OCI-LY3 (cell line): ENCODE measurements at regions not wholly inside any gene's neighbourhood (a gene's known extent, or its start where the extent isn't known, plus 50 kb on each side); places are given as distances from the start of the nearest gene placed in this dataset.
A peak's percentile ranks its signal among the peaks of the same experiment; 100 is the strongest.
"Not testable (repeated sequence)": the region's sequence is repeated elsewhere in the genome, so short reads cannot be mapped to it uniquely, and the experiment has no call there.

Source experiments
- H2AFZ ChIP-seq: fragments of 200-600, 300-600 bp; shearing (Covaris generic); 2 replicates; pipeline ENCODE4 v1.6.0; 2014; ENCODE audit warnings: antibody characterized with exemption, low read depth, low read length
- H3K27ac ChIP-seq: fragments of 200-600, 300-600 bp; sonication (generic); 2 replicates; pipeline ENCODE4 v1.5.1; 2014; ENCODE audit warnings: mild to moderate bottlenecking, low read length, moderate library complexity, mixed read lengths
- H3K27me3 ChIP-seq: fragments of 200-600, 300-600 bp; sonication (generic); 2 replicates; pipeline ENCODE4 v1.6.1; 2014; ENCODE audit warnings: low read depth, low read length, mixed read lengths
- H3K36me3 ChIP-seq: fragments of 200-600, 300-600 bp; sonication (generic); replicated peaks from 2 replicates; pipeline ENCODE3; 2014; ENCODE audit warnings: low read depth, low read length, mixed read lengths
- H3K4me1 ChIP-seq: fragments of 300-600, 200-600 bp; sonication (generic); 2 replicates; pipeline ENCODE4 v1.6.1; 2014; ENCODE audit warnings: low read length, mixed read lengths
- H3K4me2 ChIP-seq: fragments of 200-600, 300-600 bp; sonication (generic); 2 replicates; pipeline ENCODE4 v1.6.1; 2014; ENCODE audit warnings: low read length, mixed read lengths
- H3K4me3 ChIP-seq: fragments of 300-600, 200-600 bp; sonication (generic); 2 replicates; pipeline ENCODE4 v1.5.1; 2014; ENCODE audit warnings: antibody characterized with exemption, mild to moderate bottlenecking, low read length, moderate library complexity
- H3K79me2 ChIP-seq: fragments of 300-600, 200-600 bp; shearing (Covaris generic); 2 replicates; pipeline ENCODE4 v1.6.1; 2014; ENCODE audit warnings: mild to moderate bottlenecking, low read length, mixed read lengths
- H3K9ac ChIP-seq: fragments of 300-600, 200-600 bp; shearing (Covaris generic); 2 replicates; pipeline ENCODE4 v1.6.0; 2014; ENCODE audit warnings: mild to moderate bottlenecking, low read length, moderate library complexity
- H3K9me3 ChIP-seq: fragments of 200-600, 300-600 bp; shearing (Covaris generic); 2 replicates; pipeline ENCODE4 v1.6.1; 2014; ENCODE audit warnings: low read length, mixed read lengths; ENCODE audit not compliant: insufficient read depth
- H4K20me1 ChIP-seq: fragments of 200-600, 300-600 bp; sonication (generic); 2 replicates; pipeline ENCODE4 v1.6.1; 2016; ENCODE audit warnings: low read length, mixed read lengths; ENCODE audit not compliant: insufficient read depth
- EZH2phosphoT487 ChIP-seq: fragments of 200-600 bp; shearing (Covaris generic); IDR thresholded peaks from 2 replicates; pipeline ENCODE4 v1.6.1; 2018; ENCODE audit warnings: antibody characterized with exemption, mixed run types, low read depth
- TF ChIP-seq, protein P1 (sequence below): fragments of 200-600, 300-600 bp; sonication (generic); IDR thresholded peaks from 2 replicates; pipeline ENCODE4 v1.5.1; 2014; ENCODE audit warnings: antibody characterized with exemption, low read length, low read depth

DNA sequence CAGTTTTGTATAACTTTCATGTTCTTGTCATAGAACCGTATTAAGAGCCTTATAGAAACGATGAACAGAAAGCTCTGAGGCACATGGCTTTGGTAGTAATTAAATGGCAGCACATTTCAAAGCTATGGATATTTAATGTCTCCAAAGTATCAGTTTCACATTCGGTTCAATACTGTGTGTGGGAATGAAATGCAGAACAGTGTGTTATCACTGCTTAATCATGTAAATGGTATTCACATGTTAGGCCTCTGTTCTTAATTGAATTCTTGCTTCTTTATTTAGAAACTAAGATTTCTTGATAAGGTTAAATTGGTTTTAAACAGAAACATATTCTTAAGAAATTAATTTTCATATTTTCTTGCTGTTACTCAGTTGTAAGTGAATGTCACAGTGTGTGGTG is 701.0 kb upstream of the PITX2 start:
- no peak overlapping the region for H3K27ac ChIP-seq
- no peaks in the 10 kb centered on the region for H3K4me1 ChIP-seq
- no peaks in the 10 kb centered on the region for H3K27me3 ChIP-seq
- H4K20me1 ChIP-seq, result no peaks in the 10 kb centered on the region
- H3K79me2 ChIP-seq, result no peaks in the 10 kb centered on the region
- H2AFZ ChIP-seq, result no peak overlapping the region
- no peak overlapping the region for H3K4me3 ChIP-seq
- no peak overlapping the region for H3K9ac ChIP-seq
- no peak overlapping the region for H3K4me2 ChIP-seq
- no peaks in the 10 kb centered on the region for H3K36me3 ChIP-seq
- no peaks in the 10 kb centered on the region for H3K9me3 ChIP-seq
- TF ChIP-seq, protein P1, sequence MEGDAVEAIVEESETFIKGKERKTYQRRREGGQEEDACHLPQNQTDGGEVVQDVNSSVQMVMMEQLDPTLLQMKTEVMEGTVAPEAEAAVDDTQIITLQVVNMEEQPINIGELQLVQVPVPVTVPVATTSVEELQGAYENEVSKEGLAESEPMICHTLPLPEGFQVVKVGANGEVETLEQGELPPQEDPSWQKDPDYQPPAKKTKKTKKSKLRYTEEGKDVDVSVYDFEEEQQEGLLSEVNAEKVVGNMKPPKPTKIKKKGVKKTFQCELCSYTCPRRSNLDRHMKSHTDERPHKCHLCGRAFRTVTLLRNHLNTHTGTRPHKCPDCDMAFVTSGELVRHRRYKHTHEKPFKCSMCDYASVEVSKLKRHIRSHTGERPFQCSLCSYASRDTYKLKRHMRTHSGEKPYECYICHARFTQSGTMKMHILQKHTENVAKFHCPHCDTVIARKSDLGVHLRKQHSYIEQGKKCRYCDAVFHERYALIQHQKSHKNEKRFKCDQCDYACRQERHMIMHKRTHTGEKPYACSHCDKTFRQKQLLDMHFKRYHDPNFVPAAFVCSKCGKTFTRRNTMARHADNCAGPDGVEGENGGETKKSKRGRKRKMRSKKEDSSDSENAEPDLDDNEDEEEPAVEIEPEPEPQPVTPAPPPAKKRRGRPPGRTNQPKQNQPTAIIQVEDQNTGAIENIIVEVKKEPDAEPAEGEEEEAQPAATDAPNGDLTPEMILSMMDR, result no peak
- no peak for TF ChIP-seq EZH2phosphoT487

- no peak overlapping the region for H3K27ac ChIP-seq
- no peaks in the 10 kb centered on the region for H3K9me3 ChIP-seq
- TF ChIP-seq, protein P1, result no peak
- no peak for TF ChIP-seq EZH2phosphoT487
- H3K27me3 ChIP-seq, result no peaks in the 10 kb centered on the region
- no peak overlapping the region for H3K9ac ChIP-seq
- H3K4me3 ChIP-seq, result no peak overlapping the region
- no peak overlapping the region for H3K4me2 ChIP-seq
- H3K4me1 ChIP-seq, result peaks cover 11% of the 10 kb centered on the region
- H4K20me1 ChIP-seq, result no peaks in the 10 kb centered on the region
- no peaks in the 10 kb centered on the region for H3K79me2 ChIP-seq
- no peaks in the 10 kb centered on the region for H3K36me3 ChIP-seq
- H2AFZ ChIP-seq, result no peak overlapping the region
These were observed 703.6 kb upstream of the PITX2 start for GRCh38 chr4:111326450-111326849.

DNA sequence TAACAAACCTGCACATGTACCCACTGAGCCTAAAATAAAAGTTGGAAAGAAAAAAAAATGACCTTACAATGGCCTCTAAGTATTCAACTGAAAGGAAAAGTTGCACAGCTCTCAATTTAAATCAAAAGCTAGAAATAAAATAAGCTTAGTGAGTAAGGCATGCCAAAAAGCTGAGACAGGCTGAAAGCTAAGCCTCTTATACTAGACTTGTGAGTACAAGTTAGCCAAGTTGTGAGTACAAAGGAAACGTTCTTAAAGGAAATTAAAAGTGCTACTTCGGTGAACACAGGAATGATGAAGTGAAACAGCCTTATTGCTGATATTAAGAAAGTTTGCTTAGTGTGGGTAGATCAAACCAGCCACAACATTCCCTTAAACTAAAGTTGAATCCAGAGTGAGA is 707.9 kb upstream of the PITX2 start:
- no peak for TF ChIP-seq EZH2phosphoT487
- TF ChIP-seq, protein P1, result no peak
- Histone ChIP-seq H3K4me1 (peaks cover 11% of the 10 kb centered on the region), H3K27me3 (no peaks in the 10 kb centered on the region), H3K27ac (no peak overlapping the region), H3K9ac (no peak overlapping the region), H3K9me3 (no peaks in the 10 kb centered on the region), H2AFZ (no peak overlapping the region), H3K36me3 (no peaks in the 10 kb centered on the region), H3K79me2 (no peaks in the 10 kb centered on the region), H3K4me3 (no peak overlapping the region), H4K20me1 (no peaks in the 10 kb centered on the region), H3K4me2 (peak overlapping the region; percentile 22)

- Histone ChIP-seq H4K20me1 (no peaks in the 10 kb centered on the region), H3K4me3 (no peak overlapping the region), H3K9ac (no peak overlapping the region), H3K79me2 (no peaks in the 10 kb centered on the region), H3K36me3 (no peaks in the 10 kb centered on the region), H3K27ac (no peak overlapping the region), H3K4me1 (peaks cover 11% of the 10 kb centered on the region), H2AFZ (no peak overlapping the region), H3K27me3 (no peaks in the 10 kb centered on the region), H3K9me3 (no peaks in the 10 kb centered on the region), H3K4me2 (no peak overlapping the region)
- TF ChIP-seq, protein P1, result no peak
- TF ChIP-seq EZH2phosphoT487, result no peak
These were observed 711.5 kb upstream of the PITX2 start for GRCh38 chr4:111334361-111334760.

- not testable (repeated sequence) for H3K9ac ChIP-seq, H3K27ac ChIP-seq, H3K9me3 ChIP-seq, H3K4me2 ChIP-seq, H3K27me3 ChIP-seq, H3K36me3 ChIP-seq, H3K79me2 ChIP-seq, H3K4me1 ChIP-seq, H4K20me1 ChIP-seq, H3K4me3 ChIP-seq, H2AFZ ChIP-seq
These were observed 714.5 kb upstream of the PITX2 start for GRCh38 chr4:111337186-111337876.
